Thoracic aorta (tissue), 2 donors: ENCODE measurements at regions not wholly inside any gene's neighbourhood (a gene's known extent, or its start where the extent isn't known, plus 50 kb on each side); places are given as distances from the start of the nearest gene placed in this dataset.

Source experiments
- ATAC-seq: fragments of 150-250 bp; one replicate; pipeline ENCODE4 v1.8.0; 2017; ENCODE audit warnings: low read depth; ENCODE audit not compliant: insufficient number of reproducible peaks, low FRiP score
- DNase-seq: peaks from one replicate; pipeline ENCODE4 v3.0.0-alpha.2; 2020; ENCODE audit warnings: low spot score
- H3K27ac ChIP-seq, 2 donors: fragments of 200-600 bp; sonication (generic); 1 replicate in 1 of 2; 2 replicates in 1 of 2; pipeline ENCODE4 v1.5.1; 2016; ENCODE audit warnings: mild to moderate bottlenecking in 2 of 2, moderate library complexity in 2 of 2
- H3K27me3 ChIP-seq: fragments of 200-600 bp; sonication (generic); replicated peaks from 2 replicates; pipeline ENCODE4 v1.6.0; 2016; ENCODE audit warnings: mild to moderate bottlenecking; ENCODE audit not compliant: insufficient read depth
- H3K36me3 ChIP-seq: fragments of 200-600 bp; sonication (generic); one replicate; pipeline ENCODE4 v1.5.1; 2016
- H3K4me1 ChIP-seq, 2 donors: fragments of 200-600 bp; sonication (generic); 1 replicate in 1 of 2; 2 replicates in 1 of 2; pipeline versions ENCODE4 v1.5.1 to v1.6.0; 2016; ENCODE audit warnings: low read depth in 2 of 2, mild to moderate bottlenecking in 1 of 2; ENCODE audit not compliant: control insufficient read depth in 1 of 2
- H3K4me3 ChIP-seq: fragments of 200-600 bp; sonication (generic); 2 replicates; pipeline ENCODE4 v1.5.1; 2016; ENCODE audit warnings: mild to moderate bottlenecking
- H3K9me3 ChIP-seq: fragments of 200-600 bp; sonication (generic); 2 replicates; pipeline ENCODE4 v1.5.1; 2016
- TF ChIP-seq, protein P1 (sequence below): fragments of 200-600 bp; sonication (generic); IDR thresholded peaks from one replicate; pipeline ENCODE4 v1.5.1; 2019; ENCODE audit warnings: antibody characterized with exemption

DNA sequence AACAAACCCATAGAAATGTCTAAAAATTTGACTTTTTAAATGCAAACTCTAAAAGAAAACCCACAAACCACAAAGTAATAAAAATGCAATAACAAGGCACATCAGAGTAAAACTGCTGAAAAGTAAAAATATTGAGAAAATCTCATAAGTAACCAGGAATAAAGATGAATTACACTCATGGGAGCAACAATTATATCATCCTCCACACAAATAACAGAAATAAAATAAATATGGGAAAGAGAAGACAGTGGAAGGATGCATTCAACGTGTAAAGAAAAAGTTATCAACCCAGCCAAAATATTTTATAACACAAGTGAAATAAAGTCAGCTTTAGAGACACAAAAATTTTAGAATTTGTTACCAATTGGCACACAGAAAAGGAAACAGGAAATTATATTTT is 1420.2 kb downstream of the PCDH18 start:
- H3K36me3 ChIP-seq: no peaks in the 10 kb centered on the region
- no peak overlapping the region for H3K4me3 ChIP-seq
- no peaks in the 10 kb centered on the region for H3K9me3 ChIP-seq
- no peaks in the 10 kb centered on the region for H3K27me3 ChIP-seq
- H3K27ac ChIP-seq: no peak overlapping the region
- DNase-seq: no peak
- H3K4me1 ChIP-seq: no peaks in the 10 kb centered on the region
- TF ChIP-seq, protein P1, sequence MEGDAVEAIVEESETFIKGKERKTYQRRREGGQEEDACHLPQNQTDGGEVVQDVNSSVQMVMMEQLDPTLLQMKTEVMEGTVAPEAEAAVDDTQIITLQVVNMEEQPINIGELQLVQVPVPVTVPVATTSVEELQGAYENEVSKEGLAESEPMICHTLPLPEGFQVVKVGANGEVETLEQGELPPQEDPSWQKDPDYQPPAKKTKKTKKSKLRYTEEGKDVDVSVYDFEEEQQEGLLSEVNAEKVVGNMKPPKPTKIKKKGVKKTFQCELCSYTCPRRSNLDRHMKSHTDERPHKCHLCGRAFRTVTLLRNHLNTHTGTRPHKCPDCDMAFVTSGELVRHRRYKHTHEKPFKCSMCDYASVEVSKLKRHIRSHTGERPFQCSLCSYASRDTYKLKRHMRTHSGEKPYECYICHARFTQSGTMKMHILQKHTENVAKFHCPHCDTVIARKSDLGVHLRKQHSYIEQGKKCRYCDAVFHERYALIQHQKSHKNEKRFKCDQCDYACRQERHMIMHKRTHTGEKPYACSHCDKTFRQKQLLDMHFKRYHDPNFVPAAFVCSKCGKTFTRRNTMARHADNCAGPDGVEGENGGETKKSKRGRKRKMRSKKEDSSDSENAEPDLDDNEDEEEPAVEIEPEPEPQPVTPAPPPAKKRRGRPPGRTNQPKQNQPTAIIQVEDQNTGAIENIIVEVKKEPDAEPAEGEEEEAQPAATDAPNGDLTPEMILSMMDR: no peak
- ATAC-seq: no peak

DNA sequence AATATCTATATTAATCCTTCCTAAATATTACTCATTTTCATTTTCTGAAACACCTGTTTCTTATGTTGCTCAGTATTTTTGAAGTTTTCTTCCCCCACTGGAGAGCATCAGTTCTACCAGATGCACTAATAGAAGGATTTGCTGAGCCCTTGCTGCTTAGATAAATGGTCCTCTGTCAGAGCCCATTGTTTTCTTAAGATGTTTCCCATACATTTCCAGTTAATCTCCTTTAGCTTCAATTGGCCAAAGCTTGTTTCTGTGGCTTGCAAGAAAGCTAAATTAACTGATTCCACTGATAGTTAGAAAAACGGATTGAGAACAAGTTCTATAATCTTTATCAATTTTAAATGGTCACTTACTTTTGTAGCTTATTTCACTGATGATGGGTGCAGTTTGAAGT is 1425.5 kb downstream of the PCDH18 start:
- Histone ChIP-seq H3K36me3 (no peaks in the 10 kb centered on the region), H3K4me3 (no peak overlapping the region), H3K27ac (no peak overlapping the region), H3K4me1 (no peaks in the 10 kb centered on the region), H3K9me3 (no peaks in the 10 kb centered on the region), H3K27me3 (no peaks in the 10 kb centered on the region)
- no peak for DNase-seq
- ATAC-seq: no peak
- TF ChIP-seq, protein P1: no peak

DNA sequence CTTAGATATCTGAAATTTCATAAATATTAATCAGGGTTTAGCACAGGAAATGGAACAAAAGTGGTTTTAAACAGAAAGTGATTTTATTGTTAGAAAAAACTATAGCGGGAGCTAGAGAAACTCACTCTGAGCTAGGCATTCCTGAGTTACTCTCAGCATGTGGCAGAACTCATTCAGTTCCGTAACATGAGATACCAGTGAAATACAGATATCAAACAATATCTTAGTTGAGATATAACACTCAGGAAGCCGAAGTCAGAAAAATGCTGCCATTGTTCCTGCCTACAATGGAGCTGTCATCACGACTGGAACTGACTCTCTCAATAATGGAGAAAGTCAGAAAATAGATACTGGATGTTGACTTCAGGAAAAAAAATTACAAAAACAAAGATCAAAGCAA is 1428.7 kb downstream of the PCDH18 start:
- no peaks in the 10 kb centered on the region for H3K27me3 ChIP-seq
- H3K9me3 ChIP-seq: no peaks in the 10 kb centered on the region
- H3K36me3 ChIP-seq: no peaks in the 10 kb centered on the region
- TF ChIP-seq, protein P1: no peak
- DNase-seq (no peak), ATAC-seq (no peak)
- no peak overlapping the region for H3K27ac ChIP-seq
- no peaks in the 10 kb centered on the region for H3K4me1 ChIP-seq
- H3K4me3 ChIP-seq: no peak overlapping the region

DNA sequence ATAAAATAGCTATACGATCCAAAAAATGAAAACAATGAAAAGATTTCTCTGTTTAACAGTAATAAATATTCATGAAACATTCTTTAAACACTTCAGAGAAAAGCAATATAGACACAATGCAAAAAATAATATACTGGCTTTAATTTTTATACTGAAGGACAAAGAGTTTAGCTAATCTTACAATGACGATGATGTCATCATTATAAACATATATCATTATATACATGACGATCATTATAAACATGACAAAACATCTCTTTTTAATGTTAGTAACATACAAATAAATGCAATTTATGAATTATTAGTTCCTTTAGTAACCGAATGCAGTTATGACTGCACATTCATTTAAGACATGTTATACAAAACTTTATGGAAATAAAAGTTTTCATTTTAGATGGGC is 1434.6 kb downstream of the PCDH18 start:
- Histone ChIP-seq H3K4me3 (no peak overlapping the region), H3K36me3 (no peaks in the 10 kb centered on the region), H3K4me1 (no peaks in the 10 kb centered on the region), H3K9me3 (no peaks in the 10 kb centered on the region), H3K27ac (no peak overlapping the region), H3K27me3 (no peaks in the 10 kb centered on the region)
- DNase-seq: no peak
- ATAC-seq: no peak
- TF ChIP-seq, protein P1: no peak

DNA sequence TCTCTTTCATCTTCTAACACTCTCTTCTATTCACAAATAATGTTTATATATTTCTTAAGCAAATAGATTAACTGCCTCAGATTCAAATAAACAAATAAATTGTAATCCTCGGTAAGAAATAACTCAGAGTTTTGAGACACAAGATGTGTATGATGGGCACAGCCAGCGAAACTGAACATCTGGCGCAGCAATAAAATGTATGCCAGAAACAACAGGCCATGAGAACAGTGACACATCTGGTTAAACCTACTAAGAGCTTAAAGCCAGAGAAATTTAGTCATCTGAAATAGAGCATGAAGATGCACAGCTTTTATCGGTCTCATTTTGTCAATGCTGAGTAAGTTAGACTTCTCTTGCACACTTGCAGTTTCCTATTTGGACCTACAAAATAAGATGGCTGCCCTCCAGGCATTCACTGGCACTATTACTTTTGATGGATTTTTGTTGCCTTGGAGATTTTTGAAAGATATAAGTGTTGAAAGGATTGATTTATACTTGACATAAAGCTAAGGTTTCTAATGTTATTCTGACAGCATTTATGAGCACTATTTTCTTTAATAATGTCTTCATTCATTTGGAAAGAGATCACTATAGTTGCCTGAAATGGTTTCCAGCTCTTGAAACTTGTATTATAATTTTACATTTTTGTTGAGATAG is 1444.0 kb downstream of the PCDH18 start:
- no peaks in the 10 kb centered on the region for H3K9me3 ChIP-seq
- no peaks in the 10 kb centered on the region for H3K36me3 ChIP-seq
- no peak overlapping the region for H3K4me3 ChIP-seq
- TF ChIP-seq, protein P1: no peak
- ATAC-seq: no peak
- H3K4me1 ChIP-seq: no peaks in the 10 kb centered on the region
- no peaks in the 10 kb centered on the region for H3K27me3 ChIP-seq
- no peak for DNase-seq
- H3K27ac ChIP-seq: no peak overlapping the region
